NCI-H345 (cell line): ENCODE measurements at regions not wholly inside any gene's neighbourhood (a gene's known extent, or its start where the extent isn't known, plus 50 kb on each side); places are given as distances from the start of the nearest gene placed in this dataset.

Source experiments
- DNase-seq: peaks from one replicate; lab custom pipeline; 2025; lab: John Stamatoyannopoulos, UW

DNA sequence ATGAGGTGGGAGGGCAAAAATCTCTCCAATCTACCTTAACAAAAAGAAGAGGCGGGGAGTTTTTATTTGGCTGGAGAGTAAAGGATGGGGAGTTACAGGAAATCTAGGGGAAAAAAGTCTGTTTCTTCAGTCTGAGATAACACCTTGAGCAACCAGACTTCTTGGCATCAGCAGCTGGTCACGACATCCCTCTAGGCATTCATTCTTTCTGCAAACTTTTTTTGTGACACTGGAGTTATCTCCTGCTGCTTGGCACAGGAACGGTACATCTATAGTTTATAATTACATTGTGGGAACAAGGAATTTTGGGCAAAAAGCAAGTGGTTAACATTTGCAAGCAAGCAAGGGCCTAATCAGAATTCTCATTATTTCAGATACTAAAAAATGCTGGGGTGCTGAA is 50.6 kb upstream of the IFNGR1 start:
- no peak for DNase-seq

DNA sequence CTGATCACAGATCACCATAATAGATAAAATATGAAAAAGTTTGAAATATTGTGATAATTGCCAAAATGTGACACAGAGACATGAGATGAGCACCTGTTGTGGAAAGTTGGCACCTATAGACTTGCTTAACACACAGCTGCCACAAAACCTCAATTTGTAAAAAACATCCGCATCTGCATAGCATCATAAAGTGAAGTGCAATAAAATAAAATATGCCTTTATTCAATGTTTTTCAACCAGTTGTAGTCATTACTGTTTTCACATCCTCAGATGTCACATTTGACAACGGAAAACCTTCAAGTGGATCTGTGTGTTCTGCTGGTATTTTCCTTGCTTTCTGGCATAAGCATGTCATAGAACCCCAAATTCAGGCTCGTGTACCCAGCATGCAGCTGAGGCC is 50.2 kb upstream of the IFNGR1 start:
- DNase-seq, result no peak
